Common myeloid progenitor, CD34-positive (primary cell): ENCODE measurements at regions not wholly inside any gene's neighbourhood (a gene's known extent, or its start where the extent isn't known, plus 50 kb on each side); places are given as distances from the start of the nearest gene placed in this dataset.
"Not testable (repeated sequence)": the region's sequence is repeated elsewhere in the genome, so short reads cannot be mapped to it uniquely, and the experiment has no call there.

Experiments
- CTCF ChIA-PET: fragments of 350-600 bp; sonication (Branson Sonifier 250); formaldehyde crosslinking; loops from one replicate; lab custom pipeline; 2021; ENCODE audit warnings: antibody characterized with exemption; lab: Charles Lee
- POLR2A ChIA-PET: fragments of 350-600 bp; sonication (Branson Sonifier 250); formaldehyde crosslinking; loops from one replicate; lab custom pipeline; 2021; ENCODE audit warnings: antibody characterized with exemption; lab: Charles Lee
- DNase-seq, 3 donors: peaks; one replicate each; pipeline versions ENCODE4 v3.0.0 to v3.0.0-alpha.2; 2013
- H3K27ac ChIP-seq, 2 experiments: 1 replicate in 1 of 2; 2 replicates in 1 of 2; pipeline ENCODE4 v1.7.0; 2013; ENCODE audit warnings: inconsistent platforms in 2 of 2, low read length in 2 of 2, mild to moderate bottlenecking in 2 of 2, low read depth in 1 of 2, moderate library complexity in 1 of 2; ENCODE audit not compliant: severe bottlenecking in 2 of 2, insufficient read depth in 1 of 2, poor library complexity in 1 of 2
- H3K27me3 ChIP-seq, 5 experiments: replicated peaks in 2 of 5; 1 replicate in 3 of 5; 2 replicates in 2 of 5; pipeline versions ENCODE4 v1.6.1 to v1.7.0; 2013; ENCODE audit warnings: low read length in 4 of 5, mild to moderate bottlenecking in 2 of 5, moderate library complexity in 2 of 5, inconsistent platforms in 1 of 5; ENCODE audit not compliant: insufficient read depth in 5 of 5, control insufficient read depth in 4 of 5
- H3K36me3 ChIP-seq, 4 experiments: 1 replicate in 2 of 4; 2 replicates in 2 of 4; pipeline versions ENCODE4 v1.6.1 to v1.7.0; 2013; ENCODE audit warnings: low read length in 3 of 4, control low read depth in 1 of 4, mild to moderate bottlenecking in 1 of 4; ENCODE audit not compliant: control insufficient read depth in 4 of 4, insufficient read depth in 4 of 4
- H3K4me1 ChIP-seq, 4 experiments: 1 replicate in 3 of 4; 2 replicates in 1 of 4; pipeline versions ENCODE4 v1.6.1 to v1.7.1; 2013; ENCODE audit warnings: low read length in 3 of 4, mild to moderate bottlenecking in 3 of 4, control low read depth in 1 of 4, inconsistent platforms in 1 of 4, moderate library complexity in 1 of 4; ENCODE audit not compliant: control insufficient read depth in 4 of 4, insufficient read depth in 4 of 4; ENCODE audit errors: control extremely low read depth in 1 of 4
- H3K4me3 ChIP-seq, 7 experiments: 1 replicate in 4 of 7; 2 replicates in 3 of 7; pipeline versions ENCODE4 v1.5.1 to v1.7.0; 2013; ENCODE audit warnings: mild to moderate bottlenecking in 7 of 7, low read length in 6 of 7, moderate library complexity in 6 of 7, inconsistent platforms in 2 of 7, low read depth in 2 of 7, control low read depth in 1 of 7; ENCODE audit not compliant: insufficient read depth in 4 of 7, control insufficient read depth in 1 of 7; ENCODE audit errors: extremely low read depth in 1 of 7
- H3K9me3 ChIP-seq, 5 experiments: 1 replicate in 4 of 5; 2 replicates in 1 of 5; pipeline versions ENCODE4 v1.6.1 to v1.7.1; 2013; ENCODE audit warnings: low read length in 4 of 5, mild to moderate bottlenecking in 2 of 5, inconsistent platforms in 1 of 5, low read depth in 1 of 5, moderate library complexity in 1 of 5; ENCODE audit not compliant: control insufficient read depth in 4 of 5, insufficient read depth in 2 of 5; ENCODE audit errors: control extremely low read depth in 1 of 5
- WGBS: methylation state at CpG from one replicate; pipeline ENCODE4 v1.1.5; 2013; ENCODE audit not compliant: insufficient coverage; 5-methylcytosine and 5-hydroxymethylcytosine counted together

DNA sequence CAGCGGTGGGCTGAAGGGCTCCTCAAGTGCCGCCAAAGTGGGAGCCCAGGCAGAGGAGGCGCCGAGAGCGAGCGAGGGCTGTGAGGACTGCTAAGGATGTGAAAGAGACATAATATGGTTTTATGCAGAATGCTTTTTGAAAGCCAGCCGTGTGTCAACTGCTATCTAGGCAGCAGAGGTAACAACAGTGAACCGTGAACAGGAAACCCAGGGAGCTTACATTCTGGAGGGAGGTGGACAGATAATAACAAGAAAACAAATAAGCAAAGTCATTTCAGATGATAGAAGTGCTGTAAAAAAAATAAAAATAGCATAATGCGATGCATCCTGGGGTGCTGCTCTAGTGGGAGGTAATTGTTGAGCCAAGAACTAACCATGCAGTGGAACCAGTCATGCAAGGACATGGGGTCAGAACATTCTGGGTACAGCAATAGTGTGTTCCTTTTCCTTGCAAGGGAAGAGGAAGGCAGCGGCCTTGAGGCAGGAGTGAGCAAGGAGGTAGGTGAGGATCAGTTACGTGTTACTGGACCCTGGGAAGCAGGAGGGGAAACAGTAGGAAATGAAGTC is 134.4 kb upstream of the TMEM170B start:
- DNase-seq: no peak
- H3K27ac ChIP-seq: no peak overlapping the region
- peaks cover 12 to 34% (median 20%) of the 10 kb centered on the region in 4 experiments for H3K4me1 ChIP-seq
- ChIA-PET CTCF (interaction anchor here (1.4 to 1.9 kb wide), 2 partner anchors 10 to 17 kb away, joined by 3 to 5 read pairs; no protein-coding TSS in a partner anchor), POLR2A (no interaction called here)
- H3K36me3 ChIP-seq: no peaks in the 10 kb centered on the region
- H3K4me3 ChIP-seq: no peak overlapping the region
- no peaks in the 10 kb centered on the region for H3K9me3 ChIP-seq
- no peaks in the 10 kb centered on the region for H3K27me3 ChIP-seq
- WGBS: 96% methylated on average over 11 of the region's 11 CpGs

DNA sequence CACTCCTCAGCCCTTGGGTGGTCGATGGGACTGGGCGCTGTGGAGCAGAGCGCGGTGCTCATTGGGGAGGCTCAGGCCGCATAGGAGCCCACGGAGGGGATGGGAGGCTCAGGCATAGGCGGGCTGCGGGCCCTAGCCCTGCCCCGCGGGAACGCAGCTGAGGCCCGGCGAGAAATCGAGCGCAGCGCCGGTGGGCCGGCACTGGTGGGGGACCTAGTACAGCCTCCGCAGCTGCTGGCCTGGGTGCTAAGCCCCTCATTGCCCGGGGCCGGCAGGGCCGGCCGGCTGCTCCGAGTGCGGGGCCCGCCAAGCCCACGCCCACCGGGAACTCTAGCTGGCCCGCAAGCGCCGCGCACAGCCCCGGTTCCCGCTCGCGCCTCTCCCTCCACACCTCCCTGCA is 135.0 kb upstream of the TMEM170B start:
- H3K27me3 ChIP-seq, H3K27ac ChIP-seq, DNase-seq, H3K4me3 ChIP-seq, POLR2A ChIA-PET, H3K36me3 ChIP-seq, H3K9me3 ChIP-seq: not testable (repeated sequence)
- H3K4me1 ChIP-seq: peaks cover 12 to 34% (median 20%) of the 10 kb centered on the region in 4 experiments
- 95% methylated on average over 20 of the region's 36 CpGs for WGBS
- CTCF ChIA-PET: interaction anchor here (1.4 kb wide), 1 partner anchor 9 kb away, joined by 3 read pairs; no protein-coding TSS in a partner anchor

DNA sequence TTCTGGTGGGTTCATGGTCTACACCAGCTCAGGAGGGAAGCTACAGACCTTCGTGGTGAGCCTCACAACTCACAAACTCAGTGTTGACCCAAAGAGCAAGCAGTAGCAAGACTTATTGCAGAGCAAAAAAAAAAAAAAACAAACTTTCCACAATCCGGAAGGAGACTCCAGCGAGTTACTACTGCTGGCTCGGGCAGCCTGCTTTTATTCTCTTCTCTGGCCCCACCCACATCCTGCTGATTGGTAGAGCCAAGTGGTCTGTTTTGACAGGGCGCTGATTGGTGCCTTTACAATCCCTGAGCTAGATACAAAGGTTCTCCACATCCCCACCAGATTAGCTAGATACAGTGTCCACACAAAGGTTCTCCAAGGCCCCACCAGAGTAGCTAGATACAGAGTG is 135.6 kb upstream of the TMEM170B start:
- not testable (repeated sequence) for H3K9me3 ChIP-seq, H3K27ac ChIP-seq, DNase-seq, H3K36me3 ChIP-seq, H3K4me3 ChIP-seq, H3K27me3 ChIP-seq
- POLR2A ChIA-PET: interaction anchor here (1.0 kb wide), 1 partner anchor 20 kb away, joined by 4 read pairs; no protein-coding TSS in a partner anchor
- WGBS: no CpG with 5 or more reads among the region's 5 CpGs
- peaks cover 12 to 34% (median 20%) of the 10 kb centered on the region in 4 experiments for H3K4me1 ChIP-seq
- CTCF ChIA-PET: interaction anchor here (1.1 to 1.4 kb wide), 3 partner anchors 9 to 19 kb away, joined by 3 read pairs; no protein-coding TSS in a partner anchor

DNA sequence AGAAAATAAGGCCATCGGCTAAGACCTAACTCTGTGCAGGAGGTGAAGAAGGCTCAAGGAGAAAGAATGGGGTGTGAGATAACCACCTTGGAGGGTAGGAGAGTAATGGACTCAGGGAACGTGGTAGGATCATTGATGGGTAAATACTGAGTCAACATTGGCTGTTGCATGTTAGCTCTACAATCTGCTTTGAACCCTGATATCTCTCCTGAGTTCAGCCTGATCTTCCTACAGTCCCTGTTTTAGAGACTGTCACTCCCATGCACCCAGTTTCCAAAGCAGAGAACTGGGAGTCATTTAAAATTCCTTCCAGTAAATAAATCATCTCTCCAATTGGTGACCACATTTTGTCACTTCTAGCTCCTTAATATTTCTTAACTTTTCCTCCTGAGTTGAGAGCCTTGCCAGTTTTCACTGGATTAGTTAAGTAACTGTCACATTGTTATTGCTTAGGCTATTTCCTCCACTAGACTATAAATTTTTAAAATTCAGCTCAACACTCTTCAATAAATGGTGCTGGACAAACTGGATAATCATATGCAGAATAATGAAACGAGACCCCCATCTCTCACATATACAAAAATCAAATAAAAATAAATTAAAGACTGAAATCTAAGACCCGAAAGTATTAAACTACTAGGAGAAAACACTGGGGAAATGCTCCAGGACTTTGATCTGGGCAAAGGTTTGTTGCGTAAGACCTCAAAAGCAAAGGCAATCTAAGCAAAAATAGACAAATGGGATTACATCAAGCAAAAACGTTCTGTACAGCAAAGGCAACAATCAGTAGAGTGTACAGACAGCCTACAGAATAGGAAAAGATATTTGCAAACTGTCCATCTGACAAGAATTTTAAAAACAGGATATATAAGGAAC is 138.9 kb upstream of the TMEM170B start:
- Histone ChIP-seq H3K4me1 (peaks cover 0 to 15% (median 3%) of the 10 kb centered on the region in 4 experiments), H3K9me3 (no peaks in the 10 kb centered on the region), H3K36me3 (no peaks in the 10 kb centered on the region), H3K4me3 (no peak overlapping the region), H3K27ac (no peak overlapping the region), H3K27me3 (no peaks in the 10 kb centered on the region)
- 98% methylated on average over 4 of the region's 6 CpGs for WGBS
- POLR2A ChIA-PET: no interaction called here
- CTCF ChIA-PET: no interaction called here
- DNase-seq: no peak

DNA sequence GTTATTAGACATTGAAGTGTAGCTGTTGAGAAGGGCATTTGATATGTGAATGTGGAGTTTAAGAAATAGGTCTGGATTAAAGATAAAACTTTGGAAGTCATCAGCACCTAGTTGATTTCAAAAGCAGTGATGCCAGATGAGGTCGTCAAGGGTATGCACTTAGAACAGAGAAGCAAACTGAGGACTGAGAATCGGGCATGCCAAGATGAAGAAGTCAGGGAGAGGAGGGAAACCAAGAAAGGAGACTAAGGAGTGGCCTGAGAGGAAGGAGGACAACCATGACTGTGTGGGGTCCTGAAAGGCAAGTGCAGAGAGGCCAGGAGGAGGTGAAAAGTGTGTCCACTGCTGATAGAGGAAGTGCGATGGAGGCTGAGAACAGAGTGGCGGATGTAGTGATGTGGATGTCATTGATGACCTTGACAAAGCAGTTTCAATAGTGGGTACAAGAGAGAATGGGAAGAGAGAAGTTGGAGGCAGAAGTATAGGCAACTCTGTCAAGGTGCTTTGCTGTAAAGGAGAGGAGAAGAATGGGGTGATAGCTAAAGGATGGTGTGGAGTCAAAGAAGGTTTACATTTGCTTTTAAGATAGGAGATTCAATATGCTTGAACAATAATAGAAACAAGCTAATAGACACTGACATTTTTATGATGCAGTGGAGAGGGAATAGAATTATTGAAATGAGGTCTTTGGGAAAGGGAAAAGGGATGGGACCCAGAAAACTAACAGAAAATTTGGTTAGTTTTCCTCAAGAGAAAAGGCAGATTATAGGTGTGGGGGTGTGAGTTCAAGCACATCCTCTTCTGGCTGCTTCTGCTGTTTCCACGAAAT is 139.7 kb upstream of the TMEM170B start:
- WGBS: 94% methylated on average over 5 of the region's 5 CpGs
- Histone ChIP-seq H3K36me3 (no peaks in the 10 kb centered on the region), H3K9me3 (no peaks in the 10 kb centered on the region), H3K4me3 (no peak overlapping the region), H3K27me3 (no peaks in the 10 kb centered on the region), H3K4me1 (peaks cover 0 to 22% (median 7%) of the 10 kb centered on the region in 4 experiments), H3K27ac (no peak overlapping the region)
- ChIA-PET CTCF (no interaction called here), POLR2A (no interaction called here)
- DNase-seq: no peak

DNA sequence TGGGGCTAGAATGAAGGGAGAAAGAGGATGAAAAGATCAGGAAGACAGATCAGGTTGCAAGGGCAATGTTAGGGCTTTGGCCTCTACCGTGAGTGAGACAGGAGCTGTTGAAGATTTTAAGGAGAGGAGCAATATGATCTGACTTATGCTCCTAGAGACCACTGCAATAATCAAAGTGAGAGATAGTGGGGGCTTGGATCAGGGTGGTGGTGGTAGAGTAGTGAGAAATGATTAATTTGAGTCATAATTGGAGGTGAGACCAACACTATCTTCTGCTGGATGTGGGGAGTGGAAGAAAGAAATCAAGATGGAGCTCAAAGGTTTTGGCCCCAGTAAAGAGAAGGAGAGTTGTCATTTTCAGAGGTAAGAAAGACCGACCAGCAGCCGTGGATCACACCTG is 140.7 kb upstream of the TMEM170B start:
- Histone ChIP-seq H3K4me1 (peaks cover 0 to 25% (median 8%) of the 10 kb centered on the region in 4 experiments), H3K27ac (no peak overlapping the region), H3K27me3 (no peaks in the 10 kb centered on the region), H3K4me3 (no peak overlapping the region), H3K36me3 (no peaks in the 10 kb centered on the region), H3K9me3 (no peaks in the 10 kb centered on the region)
- POLR2A ChIA-PET: no interaction called here
- CTCF ChIA-PET: no interaction called here
- 100% methylated on average over 3 of the region's 3 CpGs for WGBS
- DNase-seq: no peak
